DMS153 treated with DMSO at 0.1 percent for 48 hours (cell line): ENCODE measurements at regions not wholly inside any gene's neighbourhood (a gene's known extent, or its start where the extent isn't known, plus 50 kb on each side); places are given as distances from the start of the nearest gene placed in this dataset.
"Not testable (repeated sequence)": the region's sequence is repeated elsewhere in the genome, so short reads cannot be mapped to it uniquely, and the experiment has no call there.

Source experiments
- DNase-seq: peaks from one replicate; lab custom pipeline; 2025; ENCODE audit not compliant: unreplicated experiment; lab: John Stamatoyannopoulos, UW

DNA sequence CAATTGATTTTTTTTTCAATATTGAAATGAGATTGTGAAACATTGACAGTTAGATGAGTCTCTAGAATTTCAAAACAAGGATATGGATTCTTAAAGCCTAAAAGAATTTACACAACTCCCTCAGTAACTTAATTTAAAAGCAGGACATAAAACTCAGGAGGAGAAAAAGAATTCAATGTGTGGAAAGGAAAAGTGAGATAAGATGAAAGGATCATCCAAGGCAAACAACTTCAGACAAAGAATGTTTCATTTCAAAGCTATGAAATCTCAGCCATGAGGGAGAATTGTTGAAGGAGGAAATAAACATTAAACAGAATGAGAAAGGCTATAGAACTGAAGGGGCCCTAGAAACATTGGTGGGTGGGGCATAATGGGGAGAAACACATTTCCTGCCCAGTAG is 191.7 kb upstream of the NOX3 start:
- DNase-seq: no peak

DNA sequence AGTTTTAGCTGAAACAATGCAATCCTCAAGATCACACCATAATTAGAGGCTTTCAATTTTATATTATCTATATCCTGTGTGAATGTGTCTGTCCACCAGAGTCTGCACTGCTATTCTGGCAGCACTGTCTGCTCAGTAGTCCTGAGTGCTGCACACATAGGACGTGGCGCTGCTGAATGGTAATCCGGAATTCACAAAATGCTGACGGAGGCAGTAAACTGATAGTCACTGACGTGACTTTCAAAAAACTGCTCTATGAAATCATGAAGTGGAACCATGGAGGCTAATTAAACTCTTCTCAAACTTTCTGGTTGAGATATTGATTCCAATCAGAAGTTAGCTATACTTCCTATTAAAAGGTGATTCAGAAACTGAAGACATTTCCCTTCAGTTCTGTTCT is 190.8 kb upstream of the NOX3 start:
- DNase-seq: no peak

DNA sequence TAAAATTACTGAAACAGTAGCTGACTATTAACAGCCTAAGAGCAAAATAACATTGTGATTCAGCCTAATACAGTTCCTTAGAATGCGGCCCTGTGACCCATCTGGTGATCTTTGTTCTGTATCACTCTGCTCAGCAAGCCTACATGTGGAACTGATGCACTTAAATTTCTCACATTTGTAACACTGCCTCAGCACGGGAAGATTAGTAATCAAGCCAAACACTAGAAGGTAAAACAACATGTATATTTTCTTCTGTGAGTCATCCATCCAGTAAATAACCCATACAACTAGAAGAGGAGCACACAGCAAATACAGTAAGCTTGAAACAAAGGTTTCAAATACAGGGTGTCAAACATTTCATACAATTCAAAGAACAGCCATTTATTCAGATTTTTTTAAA is 189.7 kb upstream of the NOX3 start:
- DNase-seq: no peak

DNA sequence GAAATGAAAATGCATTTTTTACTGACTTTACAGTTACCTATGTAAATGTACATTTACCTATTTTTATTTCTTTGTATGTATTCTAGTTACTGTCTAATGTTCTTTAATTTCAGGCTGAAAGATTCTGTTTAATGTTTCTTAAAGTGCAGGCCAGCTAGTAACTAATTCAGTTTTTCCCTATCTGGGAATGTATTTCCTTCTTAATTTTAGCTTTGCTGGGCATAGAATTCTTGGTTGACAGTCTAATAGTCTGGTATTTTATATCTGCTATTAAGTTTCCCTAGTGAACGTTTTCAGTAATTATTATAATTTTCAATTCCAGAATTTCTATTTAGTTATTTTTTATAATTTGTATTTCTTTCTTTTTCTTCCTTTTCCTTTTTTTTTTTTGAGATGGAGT is 186.0 kb upstream of the NOX3 start:
- DNase-seq: no peak

DNA sequence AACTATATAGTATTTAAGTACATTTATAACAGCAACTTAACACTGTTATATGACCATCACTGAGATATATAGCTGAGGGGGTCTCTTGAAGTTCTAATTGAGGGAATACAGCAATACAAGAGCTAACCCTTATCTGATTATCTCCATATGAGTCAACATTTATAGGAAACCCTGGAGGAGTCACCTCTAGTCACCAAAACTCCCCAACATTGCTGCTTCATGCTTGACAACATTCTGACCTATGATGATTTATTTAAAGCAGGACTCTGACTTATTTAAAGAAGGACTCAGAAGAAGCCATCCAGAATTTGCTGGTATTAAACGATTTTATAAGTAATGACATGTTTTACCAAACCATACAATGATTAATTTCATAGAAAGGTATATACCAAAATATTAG is 182.6 kb upstream of the NOX3 start:
- DNase-seq: no peak

DNA sequence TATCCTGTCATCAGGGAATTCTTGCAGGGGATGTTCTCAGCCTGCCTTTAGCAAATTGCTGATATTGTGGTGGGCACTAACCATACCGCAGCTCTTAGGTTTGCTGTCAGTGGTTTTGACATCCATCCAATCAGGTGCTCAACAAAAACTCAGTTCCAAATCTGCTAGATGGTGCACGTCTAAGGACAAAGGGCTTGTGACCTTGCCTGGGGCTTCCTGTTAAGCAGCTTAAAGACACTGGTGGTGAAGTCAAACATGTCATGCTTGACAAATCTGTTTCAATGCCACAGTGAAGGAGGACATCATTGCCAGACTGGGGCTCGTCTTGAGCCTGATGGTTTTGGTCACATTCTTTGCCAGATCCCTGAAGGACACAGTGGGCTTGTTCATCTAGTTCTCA is 179.8 kb upstream of the NOX3 start:
- no peak for DNase-seq

DNA sequence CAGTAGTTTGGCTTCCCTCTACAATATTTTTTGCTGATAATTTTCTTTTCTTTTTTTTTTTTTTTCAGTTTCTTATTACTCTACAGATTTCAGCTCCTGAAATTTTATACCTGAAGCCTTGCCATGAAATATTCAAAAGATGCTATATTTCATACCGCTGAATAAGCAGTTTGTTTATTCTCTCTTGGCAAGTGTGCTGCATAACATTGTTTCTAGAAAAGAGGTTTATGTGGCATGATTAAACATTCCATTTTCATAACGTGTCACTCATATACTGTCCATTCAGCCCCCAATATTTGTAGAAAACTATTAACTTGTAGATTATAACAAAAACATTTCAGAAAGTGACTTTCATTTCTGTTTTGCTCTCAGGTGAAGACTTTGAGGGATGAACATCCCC is 174.4 kb upstream of the NOX3 start:
- DNase-seq: no peak

DNA sequence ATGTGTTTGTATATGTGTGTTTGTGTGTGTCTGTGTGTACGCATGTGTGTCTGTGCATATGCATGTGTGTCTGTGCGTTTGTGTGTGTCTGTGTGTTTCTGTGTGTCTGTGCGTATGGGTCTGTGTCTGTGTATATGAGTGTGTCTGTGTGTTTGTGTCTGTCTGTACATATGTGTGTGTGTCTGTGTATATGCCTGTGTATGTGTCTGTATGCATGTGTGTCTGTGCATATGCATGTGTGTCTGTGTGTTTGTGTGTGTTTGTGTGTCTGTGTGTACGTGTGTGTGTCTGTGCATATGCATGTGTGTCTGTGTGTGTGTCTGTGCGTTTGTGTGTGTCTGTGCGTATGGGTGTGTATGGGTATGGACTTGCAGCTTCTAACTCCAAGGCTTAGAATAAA is 174.0 kb upstream of the NOX3 start:
- DNase-seq: no peak

DNA sequence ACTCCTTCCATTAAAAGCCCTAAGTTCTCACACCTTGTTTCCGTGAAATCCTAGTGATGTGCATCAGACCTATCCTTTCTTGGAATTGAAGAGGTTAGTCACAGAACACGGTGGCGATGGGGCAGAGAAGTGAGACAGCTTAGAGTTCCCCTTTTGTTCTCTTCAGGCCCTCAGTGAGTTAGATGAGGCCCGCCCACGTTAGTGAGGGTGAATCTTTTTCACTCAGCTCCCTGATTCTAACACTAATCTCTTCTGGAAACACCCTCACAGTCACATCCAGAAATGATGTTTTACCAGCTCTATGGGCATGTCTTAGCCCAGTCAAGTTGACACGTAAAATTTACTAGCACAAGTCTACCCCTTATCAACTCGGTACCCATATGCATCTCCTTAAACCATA is 172.7 kb upstream of the NOX3 start:
- no peak for DNase-seq

DNA sequence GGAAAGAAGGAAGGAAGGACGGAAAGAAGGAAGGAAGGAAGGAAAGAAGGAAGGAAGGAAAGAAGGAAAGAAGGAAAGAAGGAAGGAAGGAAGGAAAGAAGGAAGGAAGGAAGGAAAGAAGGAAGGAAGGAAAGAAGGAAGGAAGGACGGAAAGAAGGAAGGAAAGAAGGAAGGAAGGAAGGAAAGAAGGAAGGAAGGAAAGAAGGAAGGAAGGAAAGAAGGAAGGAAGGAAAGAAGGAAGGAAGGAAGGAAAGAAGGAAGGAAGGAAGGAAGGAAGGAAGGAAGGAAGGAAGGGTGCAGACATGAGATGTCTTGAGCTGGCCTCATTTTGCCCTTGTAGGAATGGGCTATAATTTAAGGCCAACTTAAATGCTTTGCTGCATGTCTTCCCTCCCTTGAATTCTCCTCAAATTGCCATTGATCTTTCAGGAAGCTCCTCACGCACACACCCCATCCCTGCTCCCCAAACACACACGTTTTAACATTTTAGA is 172.1 kb upstream of the NOX3 start:
- DNase-seq: not testable (repeated sequence)

DNA sequence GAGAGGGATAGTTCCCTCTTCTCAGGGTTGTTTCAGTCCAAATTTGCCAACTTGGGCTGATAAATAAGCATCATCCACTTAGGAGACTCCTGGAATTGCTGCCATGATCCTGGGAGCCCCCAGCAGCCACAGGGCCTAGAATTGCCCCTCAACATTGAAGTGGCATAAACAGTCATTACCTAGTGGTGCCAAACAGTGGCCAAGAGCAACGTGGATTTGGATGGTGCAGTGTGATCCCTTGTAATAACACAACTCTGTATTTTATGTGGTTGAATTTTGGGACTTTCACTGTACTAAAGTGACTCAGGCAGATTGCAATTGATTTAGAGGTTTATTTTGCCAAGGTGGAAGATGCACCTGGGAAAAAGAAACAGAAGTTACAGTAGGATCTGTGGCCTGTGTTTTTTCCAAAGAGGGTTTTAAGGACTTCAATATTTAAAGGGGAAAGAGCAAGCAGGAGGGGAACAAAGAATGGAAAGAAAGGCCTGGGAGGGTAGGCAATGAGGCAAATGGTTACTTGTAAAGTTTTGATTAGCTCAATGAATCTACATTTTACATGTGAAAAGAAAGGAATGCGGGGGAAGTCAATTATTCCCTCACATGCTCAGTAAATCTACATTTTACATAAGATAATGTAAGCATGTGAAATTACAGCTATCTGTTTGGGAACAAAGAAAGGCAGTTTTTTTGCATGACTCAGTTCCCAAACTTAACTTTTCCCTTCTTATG is 168.0 kb upstream of the NOX3 start:
- DNase-seq: no peak

DNA sequence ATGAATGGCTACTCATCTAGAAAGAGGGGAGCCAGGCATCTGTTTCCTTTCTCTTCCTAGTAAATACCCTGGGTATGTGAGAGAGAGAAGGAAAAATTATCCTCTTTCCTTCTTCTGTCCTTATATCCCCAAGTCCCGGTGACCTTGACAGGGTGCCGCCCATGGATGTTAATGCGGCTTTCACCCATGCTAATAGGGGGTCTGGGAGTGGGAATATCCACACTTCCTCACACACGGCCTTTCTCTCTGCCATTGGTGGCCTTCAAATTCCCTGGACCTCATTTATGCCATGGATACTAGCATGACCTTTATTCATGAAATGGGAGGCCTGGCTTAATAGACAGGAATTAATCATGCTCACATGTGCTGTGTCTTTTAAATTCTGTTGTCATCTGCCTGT is 159.0 kb upstream of the NOX3 start:
- no peak for DNase-seq

DNA sequence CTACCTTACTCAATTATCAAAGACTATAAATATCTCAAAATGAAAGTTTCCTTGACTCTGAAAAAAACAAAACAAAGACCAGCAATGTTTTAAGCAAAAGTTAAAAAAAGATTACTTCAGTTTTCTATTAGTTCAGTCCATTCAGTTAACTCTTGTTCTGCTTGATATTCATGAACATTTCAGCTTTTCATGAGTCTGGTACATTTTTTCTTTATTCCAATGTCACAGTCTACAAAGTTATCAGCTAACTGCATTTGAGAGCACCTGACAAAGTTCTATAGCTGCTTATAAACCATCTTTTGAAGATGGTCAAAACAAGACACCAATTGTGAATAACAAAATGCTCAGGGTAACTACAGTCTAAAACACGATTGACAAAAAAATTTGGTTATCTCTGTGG is 156.1 kb upstream of the NOX3 start:
- DNase-seq: no peak

DNA sequence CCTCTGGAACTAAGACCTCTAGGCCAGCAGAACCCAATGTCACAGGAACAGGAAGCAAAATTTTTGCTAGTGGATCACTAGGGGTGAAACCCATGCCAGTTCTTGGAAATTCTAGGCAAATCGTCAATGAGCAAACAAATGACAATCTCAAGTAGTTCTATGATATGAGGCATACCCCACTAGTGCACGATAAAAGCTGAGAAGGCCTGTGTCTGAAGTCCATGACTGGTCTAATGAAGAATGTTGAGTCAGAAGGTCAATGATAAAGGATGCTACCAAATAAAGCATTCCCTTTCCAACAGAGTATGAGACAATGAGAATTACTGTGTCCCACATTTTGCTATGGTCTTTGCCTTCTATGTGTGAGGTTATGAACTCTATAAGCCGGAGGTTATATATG is 149.4 kb upstream of the NOX3 start:
- DNase-seq: no peak

DNA sequence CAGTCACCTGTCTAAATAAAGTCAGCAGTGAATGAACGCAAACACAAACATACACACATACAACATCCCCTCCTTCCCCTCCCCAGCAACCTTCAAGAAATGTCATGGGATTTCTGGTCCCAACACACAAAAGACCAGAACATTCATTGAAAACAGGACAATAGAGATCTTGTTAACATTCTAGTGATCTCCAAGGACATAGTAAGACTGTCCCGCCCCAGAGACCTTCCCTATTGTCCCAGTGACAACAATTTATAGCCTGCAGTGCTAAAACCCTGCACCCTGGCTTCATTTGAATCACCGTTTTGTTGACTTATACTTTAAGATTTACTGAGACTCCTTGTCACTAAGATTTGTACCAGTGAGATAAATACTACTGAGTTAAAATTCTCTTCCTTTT is 143.9 kb upstream of the NOX3 start:
- DNase-seq: no peak

DNA sequence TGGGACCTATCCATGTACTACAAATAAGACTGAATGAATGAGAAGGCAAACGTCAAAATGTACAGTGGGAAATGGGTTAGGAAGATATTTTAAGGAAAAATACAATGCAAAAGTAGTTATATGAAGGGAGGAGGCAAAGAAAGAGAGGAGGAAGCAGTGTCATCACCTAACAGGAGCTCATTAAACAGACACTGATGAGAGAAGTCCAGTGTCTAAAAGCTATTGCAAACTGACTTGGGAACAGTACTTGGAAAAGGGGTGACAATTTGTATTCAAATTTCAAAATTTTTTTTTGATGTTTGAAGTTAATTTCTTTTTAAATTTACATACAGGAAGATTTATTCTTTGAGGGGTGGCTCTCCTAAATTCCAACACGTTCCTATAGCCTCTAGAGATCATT is 143.5 kb upstream of the NOX3 start:
- DNase-seq: no peak

DNA sequence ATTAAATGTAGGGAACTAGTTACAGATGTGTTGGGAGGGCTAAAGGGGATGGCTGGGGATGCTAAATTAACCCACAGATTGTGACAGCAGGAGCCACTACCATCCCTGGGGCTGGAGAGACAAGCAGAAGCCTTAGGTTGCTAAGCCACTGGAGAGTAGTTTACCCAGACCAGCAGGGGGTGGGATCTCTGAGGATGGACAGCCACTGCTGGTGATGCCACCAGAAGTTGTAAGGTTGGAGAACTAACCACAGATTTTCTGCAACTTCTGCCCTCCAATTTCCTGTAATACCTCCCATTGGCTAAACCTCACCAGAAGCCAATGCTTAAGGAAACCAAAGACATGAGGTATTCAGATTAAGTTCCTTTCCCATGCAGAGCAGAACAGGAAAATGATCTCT is 139.6 kb upstream of the NOX3 start:
- no peak for DNase-seq

DNA sequence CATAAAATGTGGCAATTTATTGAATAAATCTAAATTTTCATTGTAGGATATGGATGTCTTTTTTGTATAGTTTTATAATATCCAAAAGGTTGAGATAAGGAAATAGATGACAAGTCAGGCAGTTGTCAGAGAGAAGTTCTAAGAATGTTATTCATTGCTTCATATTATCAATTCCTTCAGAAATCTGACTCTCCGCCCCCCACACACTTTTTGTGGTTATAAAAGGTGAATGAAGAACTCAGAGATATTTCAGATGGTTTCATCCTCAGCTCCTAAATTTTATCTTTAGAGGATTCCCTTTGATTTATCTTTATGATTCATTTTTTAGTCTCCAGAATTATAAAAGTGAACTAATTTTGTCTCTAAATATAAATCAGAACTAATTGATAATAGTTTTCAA is 136.1 kb upstream of the NOX3 start:
- no peak for DNase-seq

DNA sequence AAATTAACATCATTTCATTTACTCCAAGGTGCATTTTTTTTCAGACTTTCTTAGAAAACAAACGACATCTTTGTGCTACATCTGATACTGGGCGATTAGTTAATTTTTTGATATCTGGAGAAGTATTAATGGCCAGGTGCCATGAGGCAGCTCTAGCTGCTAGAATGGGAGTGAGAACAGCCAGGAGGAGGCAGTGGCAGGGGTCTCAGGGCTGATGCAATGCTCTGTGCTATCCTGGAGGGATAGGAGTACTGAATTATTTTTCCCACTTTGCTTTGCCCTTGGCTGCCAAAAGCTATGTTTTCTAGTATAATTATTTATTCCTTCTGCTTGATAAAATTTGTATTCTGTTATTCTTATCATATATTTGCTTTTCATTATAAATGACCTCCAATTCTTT is 133.6 kb upstream of the NOX3 start:
- DNase-seq: no peak

DNA sequence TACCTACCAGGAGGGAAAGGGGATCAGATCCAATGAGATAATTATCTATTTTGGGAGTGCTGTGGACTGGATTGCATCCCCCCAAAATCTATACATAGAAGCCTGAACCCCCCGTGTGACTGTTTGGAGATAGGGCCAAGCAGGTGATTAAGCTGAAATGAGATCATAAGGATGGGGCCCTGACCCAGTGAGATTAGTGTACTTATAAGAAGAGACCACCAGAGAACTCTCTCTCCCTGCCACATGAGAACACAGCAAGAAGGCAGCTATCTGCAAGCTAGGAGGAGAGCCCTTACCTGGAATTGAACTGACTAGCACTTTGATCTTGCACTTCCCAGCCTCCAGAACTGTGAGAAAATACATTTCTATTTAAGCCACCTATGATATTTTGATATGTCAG is 132.2 kb upstream of the NOX3 start:
- no peak for DNase-seq

DNA sequence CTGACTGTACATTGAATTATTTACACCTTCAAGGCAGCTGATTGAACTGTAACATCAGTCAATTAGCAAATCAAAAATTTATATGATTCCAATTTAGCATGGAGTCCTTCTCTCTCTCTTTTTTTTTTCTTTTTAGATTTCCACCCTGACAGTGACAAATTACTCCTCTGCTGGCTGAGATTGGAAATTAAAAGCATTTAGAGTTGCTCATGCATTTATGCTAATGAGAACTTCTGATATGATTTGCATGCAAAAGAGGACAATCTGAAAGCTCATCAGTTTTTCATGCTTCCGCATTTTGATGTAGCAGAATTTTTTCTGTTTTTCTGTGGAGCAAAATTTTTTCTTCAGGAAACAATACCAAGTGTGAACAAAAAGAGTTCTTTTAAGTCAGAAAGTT is 130.5 kb upstream of the NOX3 start:
- no peak for DNase-seq

DNA sequence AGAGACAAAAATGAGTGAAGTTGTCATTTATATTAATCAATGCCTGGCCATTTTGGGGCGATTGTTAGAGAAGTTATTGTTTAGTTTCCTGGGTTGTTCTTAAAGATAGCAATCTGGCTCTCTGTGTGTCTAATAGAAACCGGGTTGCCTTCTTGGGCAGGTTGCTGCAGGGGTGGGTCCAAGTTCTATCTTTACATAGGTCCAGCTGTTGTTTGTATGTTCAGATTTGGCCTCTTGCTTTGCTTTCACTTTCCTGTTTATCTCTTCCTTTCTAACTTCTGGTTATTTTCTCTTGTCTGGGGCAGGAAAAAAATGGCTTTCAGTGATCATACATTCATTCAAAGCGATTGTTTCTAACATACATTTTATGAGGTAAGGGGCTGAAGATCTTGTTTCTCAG is 128.4 kb upstream of the NOX3 start:
- no peak for DNase-seq
